GM10266 (cell line): ENCODE measurements at regions not wholly inside any gene's neighbourhood (a gene's known extent, or its start where the extent isn't known, plus 50 kb on each side); places are given as distances from the start of the nearest gene placed in this dataset.
A peak's percentile ranks its signal among the peaks of the same experiment; 100 is the strongest.

Experiments used
- DNase-seq: peaks from one replicate; pipeline ENCODE4 v3.0.0; 2012; ENCODE audit errors: extremely low spot score
- TF ChIP-seq, protein P1 (sequence below): IDR thresholded peaks from 2 replicates; pipeline ENCODE4 v1.5.1; 2012; ENCODE audit warnings: mild to moderate bottlenecking, low read depth; ENCODE audit not compliant: control insufficient read depth, insufficient read depth; ENCODE audit errors: missing control alignments

DNA sequence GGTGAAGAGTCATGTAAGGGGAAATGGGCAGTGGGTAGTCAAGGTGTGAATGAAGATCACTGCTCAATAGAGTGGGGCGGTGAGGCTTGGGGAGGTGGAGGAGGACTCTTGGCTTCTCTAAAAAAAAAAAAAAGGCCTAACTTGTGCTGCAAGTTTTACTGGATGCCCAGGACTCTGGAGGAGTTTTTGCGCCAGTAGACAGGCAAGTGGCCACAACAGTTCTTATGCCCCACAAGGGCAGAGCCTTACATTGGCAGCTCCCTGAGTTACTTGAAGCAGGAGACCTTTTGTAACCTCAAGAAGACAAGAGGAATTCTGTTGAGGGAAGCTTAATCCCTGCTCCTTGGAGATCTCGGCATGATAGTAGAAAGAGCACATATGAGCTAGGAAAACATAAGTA is 54.9 kb upstream of the PPP2R5A start:
- DNase-seq = no peak
- TF ChIP-seq, protein P1, sequence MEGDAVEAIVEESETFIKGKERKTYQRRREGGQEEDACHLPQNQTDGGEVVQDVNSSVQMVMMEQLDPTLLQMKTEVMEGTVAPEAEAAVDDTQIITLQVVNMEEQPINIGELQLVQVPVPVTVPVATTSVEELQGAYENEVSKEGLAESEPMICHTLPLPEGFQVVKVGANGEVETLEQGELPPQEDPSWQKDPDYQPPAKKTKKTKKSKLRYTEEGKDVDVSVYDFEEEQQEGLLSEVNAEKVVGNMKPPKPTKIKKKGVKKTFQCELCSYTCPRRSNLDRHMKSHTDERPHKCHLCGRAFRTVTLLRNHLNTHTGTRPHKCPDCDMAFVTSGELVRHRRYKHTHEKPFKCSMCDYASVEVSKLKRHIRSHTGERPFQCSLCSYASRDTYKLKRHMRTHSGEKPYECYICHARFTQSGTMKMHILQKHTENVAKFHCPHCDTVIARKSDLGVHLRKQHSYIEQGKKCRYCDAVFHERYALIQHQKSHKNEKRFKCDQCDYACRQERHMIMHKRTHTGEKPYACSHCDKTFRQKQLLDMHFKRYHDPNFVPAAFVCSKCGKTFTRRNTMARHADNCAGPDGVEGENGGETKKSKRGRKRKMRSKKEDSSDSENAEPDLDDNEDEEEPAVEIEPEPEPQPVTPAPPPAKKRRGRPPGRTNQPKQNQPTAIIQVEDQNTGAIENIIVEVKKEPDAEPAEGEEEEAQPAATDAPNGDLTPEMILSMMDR = no peak

DNA sequence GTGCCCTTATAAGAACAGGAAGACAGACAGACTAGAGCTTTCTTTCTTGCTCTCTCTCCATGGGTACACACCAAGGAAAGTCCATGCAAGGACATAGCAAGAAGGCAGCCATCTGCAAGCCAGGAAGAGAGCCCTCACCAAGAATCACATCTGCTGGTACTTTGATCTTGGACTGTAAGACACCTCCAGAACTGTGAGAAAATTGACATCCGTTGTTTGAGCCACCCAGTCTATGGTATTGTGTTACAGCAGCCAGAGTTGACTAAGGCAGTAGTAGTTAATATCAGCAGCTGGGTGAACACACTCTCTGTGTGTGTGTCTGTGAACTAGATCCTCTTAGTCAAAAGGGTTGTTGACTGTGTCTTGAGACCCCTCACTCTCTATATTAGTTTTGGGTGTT is 53.8 kb upstream of the PPP2R5A start:
- TF ChIP-seq, protein P1 = no peak
- DNase-seq = no peak

DNA sequence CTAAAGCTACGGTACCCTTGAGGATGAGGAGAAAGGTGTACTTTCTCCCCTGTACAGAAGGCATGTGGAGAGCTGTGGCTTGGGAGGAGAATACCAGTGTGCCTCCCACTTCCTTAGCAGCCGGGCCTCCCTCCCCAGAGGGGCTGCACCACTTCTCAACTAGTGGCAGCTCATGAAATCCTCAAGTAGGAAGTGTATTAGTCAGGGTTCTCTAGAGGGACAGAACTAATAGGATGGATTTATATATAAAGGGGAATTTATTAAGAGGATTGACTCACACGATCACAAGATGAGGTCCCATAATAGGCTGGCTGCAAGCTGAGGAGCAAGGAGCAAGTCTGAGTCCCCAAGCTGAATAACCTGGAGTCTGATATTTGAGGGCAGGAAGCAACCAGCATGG is 53.1 kb upstream of the PPP2R5A start:
- TF ChIP-seq, protein P1 = no peak
- no peak for DNase-seq

DNA sequence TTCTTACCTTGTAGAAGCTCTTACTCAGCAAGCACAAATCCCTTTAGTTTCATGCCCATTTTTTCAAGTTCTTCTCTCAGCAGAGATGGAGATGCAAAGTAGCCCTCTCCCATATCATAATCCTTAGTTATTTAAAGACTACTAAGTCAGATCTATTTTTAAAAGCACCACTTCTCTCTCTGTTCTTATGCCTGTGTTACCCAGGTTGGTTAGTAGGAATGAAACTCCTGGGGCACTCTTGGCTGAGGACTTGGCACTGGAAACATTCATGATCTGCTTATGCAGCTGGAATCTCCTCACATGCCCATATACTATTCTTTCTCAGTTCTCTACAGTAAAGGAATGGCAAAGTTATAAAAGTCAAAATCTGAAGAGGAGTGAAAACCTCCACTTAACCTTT is 51.9 kb upstream of the PPP2R5A start:
- TF ChIP-seq, protein P1 = no peak
- no peak for DNase-seq

DNA sequence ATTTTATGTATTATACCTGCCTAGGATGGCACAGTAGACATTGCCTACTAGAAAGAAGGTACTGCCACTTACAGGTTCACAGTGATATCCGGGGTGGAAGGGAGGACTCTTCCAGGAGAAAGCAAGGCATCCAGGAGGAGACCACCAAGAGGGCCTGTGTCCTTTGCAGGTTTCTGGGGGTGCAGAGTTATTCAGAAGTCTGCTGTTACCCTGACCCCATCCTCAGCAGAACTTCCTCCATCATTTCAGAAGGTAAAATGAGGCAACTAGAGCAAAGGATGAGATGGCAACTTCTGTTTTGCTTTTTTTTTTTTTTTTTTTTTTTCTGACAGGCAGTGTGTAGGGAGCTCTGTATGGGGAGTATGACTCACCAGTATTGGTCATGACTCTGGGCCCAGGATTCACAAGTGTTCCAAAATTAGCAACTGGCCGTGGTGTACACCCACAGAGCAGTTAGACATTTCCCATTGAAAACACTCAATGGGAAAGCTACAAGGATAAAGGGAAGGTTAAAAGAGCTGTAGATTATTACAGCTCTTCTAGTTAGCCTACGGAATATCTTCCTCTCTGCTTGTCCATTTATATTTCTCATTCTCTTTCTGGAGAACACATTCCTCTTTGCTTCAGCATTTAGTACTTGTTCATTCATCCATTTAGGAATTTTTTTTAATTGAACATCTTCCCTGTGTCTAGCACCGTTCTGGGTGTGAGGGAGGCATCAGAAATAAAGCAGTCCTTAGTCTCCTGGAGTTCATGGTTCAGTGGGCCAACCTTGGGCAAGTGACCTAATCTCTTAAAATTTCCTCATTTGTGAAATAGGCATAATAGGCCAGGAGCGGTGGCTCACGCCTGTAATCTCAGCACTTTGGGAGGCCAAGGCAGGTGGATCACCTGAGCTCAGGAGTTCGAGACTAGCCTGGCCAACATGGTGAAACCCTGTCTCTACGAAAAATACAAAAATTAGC is 50.5 kb upstream of the PPP2R5A start:
- peak; percentile 69 for DNase-seq
- TF ChIP-seq, protein P1 = no peak
